ENCODE measurements at regions not wholly inside any gene's neighbourhood (a gene's known extent, or its start where the extent isn't known, plus 50 kb on each side); places are given as distances from the start of the nearest gene placed in this dataset.

DNA sequence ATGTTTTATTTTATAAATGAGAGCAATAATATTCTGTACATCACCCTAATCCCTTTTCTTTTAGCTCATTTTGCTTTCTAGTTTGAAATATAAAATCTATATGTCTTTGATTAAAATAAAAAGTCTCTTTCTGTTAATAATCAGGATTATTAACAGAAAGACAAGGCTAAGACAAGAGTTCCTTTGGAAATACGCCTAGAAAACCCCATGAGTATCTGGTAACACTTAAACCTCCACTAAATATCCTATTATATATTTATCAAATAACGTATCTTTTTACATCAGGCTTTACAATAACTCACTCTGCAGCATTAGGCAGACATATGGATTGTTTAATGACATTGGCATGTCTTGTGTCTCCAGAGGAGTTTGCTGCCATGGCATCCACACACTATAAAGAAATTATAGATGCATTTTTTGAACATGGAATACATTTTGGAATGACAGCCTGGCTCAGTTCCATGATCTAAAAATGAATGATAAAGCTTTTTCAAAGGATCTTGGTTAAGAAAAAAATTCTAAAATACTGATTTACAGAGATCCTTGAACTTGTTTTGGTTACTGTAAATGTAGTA lies 98.7 kb downstream of the TMEM26 start:
- TF ChIP-seq, protein P1, sequence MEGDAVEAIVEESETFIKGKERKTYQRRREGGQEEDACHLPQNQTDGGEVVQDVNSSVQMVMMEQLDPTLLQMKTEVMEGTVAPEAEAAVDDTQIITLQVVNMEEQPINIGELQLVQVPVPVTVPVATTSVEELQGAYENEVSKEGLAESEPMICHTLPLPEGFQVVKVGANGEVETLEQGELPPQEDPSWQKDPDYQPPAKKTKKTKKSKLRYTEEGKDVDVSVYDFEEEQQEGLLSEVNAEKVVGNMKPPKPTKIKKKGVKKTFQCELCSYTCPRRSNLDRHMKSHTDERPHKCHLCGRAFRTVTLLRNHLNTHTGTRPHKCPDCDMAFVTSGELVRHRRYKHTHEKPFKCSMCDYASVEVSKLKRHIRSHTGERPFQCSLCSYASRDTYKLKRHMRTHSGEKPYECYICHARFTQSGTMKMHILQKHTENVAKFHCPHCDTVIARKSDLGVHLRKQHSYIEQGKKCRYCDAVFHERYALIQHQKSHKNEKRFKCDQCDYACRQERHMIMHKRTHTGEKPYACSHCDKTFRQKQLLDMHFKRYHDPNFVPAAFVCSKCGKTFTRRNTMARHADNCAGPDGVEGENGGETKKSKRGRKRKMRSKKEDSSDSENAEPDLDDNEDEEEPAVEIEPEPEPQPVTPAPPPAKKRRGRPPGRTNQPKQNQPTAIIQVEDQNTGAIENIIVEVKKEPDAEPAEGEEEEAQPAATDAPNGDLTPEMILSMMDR (conservative IDR thresholded peaks at IDR 0.05; ENCODE audit: low read length): no peak
- TF ChIP-seq EZH2phosphoT487 (IDR thresholded peaks at IDR 0.05; ENCODE audit: borderline replicate concordance, low read depth, low read length): no peak

Measured in OCI-LY7 (cell line).